NOMO-1 (cell line): ENCODE measurements at regions not wholly inside any gene's neighbourhood (a gene's known extent, or its start where the extent isn't known, plus 50 kb on each side); places are given as distances from the start of the nearest gene placed in this dataset.

Source experiments
- DNase-seq, 2 experiments: peaks; one replicate each; lab custom pipeline; 2025; ENCODE audit not compliant: unreplicated experiment in 2 of 2; lab: John Stamatoyannopoulos, UW

DNA sequence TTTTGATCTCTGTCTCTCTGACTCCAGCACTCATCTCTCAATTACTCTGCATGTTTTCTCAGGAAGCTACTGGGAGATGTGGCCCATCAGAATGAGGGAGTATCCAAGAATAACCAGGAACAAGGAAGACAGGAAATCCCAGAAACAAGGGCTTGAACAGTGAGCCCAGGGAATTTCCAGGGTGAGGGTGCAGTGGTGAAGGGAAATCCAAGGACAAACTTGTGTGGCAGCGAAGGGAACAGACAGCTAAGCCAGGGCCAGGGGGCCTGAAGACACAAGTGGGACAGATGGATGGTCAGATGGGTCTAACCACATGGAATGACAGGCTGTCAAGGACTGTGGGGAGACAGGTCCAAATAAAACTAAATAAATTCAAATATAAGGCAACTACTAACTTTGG is 121.8 kb upstream of the ERRFI1 start:
- no peak for DNase-seq

DNA sequence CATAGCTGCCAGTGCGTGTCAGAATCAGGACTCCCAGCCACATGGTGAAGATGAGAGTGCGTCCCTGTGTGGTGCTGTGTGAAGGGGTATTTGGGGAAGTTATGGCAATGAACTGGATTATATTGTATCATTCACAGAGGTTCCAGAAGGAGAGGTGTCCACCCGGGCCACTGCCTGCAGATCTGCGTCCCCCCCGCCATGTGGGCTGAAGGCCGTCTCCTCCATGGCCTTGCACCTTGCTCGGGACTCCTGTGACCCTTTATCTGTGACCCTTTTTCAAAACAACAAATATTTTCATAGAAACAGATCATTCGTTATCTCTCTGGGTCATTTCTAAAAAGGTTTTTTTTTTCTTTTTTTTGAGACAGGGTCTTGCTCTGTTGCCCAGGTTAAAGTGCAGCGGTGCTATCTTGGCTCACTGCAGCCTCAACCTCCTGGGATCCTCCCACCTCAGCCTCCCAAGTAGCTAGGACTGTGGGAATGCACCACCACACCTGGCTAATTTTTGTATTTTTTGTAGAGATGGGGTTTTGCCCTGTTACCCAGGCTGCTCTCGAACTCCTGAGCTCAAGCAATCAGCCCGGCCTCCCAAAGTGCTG is 120.2 kb upstream of the ERRFI1 start:
- DNase-seq, result no peak

DNA sequence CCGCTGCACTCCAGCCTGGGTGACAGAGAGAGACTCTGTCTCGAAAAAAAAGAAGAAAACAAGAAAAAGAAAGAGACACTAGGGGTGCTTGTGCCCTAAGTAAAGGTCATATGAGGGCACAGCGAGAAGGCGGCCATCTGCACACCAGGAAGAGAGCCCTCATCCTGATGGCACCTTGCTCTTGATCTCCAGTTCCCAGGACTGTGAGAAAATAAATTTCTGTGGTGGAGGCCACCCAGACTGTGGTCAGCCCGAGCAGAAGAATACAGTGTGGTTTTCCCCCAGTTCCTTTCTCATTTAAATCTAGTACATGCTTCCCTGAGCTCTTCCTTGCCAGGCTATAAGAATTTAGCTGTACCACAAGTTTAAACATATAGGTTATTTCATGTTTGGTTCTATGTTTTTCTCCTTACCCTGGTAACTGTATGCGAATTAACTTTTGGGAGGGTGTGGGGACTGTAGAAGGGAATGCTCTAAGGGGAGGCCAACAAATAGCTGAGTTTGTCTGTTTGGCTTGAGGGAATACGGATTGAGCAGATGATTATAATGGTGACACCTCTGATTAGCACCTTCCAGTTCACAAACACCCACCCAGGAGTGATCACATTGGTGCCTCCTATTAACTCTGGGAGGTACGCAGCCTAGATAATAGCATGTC is 119.6 kb upstream of the ERRFI1 start:
- DNase-seq, result no peak

DNA sequence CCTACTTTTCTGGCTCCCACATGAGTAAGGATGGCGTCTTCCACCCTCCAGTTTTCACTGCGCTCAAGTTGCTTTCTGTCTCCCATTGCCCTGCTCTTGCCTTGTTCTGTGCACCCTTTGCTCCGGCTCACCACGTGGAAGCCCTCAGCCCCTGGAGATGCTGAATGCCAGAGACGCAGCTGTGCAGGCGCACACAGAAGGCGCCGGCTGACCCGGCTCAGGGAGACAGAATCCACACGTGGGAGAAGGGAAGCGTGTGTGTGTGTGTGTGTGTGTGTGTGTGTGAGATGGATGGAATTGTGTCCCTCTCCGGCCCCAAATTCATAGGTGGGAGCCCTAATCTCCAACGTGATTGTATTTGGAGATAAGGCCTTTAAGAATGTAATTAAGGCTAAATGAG is 118.2 kb upstream of the ERRFI1 start:
- DNase-seq, result no peak

DNA sequence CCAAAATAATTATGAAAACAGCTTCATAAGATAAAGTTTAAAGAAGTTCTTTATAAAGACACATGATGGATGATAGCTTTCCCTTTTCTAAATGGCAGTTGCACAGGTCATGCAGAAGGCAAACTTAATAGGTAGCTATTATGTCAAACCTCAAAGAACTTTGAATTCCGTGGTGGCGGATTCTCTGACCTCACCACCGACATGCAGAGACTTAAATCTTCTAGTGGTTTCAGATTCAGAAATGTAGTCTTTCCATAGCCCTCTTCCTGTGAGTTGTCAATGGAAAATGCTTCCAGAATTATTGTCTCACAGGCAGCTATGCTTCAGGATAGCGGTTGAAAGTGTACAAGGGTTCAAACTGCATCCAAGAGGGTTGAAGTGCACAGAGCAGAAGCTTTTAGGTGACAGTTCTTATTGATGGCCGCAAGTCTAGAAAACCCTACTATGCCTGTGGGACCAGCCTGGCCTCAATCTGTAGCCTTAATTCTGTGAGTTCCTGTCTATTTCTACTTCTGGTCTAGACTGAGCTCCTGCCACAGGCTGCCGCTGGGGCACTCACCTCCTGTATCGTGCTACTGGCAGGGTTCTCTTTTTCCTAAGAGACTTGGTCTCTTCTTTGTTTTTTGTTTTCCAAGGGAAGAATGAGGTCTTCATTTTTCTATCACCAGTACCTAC is 117.0 kb upstream of the ERRFI1 start:
- no peak for DNase-seq

DNA sequence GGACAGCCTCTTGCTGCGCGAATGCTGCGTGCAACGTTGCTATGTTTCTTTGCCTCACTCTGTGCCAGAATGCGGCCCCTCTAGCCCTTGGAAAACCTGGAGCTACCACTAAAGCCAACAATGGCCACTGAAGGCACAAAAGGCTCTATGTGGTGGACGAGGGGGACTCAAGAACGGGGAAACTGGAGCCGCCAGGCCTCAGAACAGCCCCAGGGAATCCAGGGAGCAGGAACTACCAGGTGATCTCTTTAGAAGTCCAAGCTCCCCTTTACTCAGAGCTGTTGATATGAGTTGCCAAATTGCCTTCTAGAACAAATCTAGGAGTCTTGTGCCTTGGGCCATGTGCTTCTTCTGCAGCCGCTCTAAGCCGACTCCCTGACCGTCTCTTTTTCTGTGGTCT is 113.8 kb upstream of the ERRFI1 start:
- no peak for DNase-seq

DNA sequence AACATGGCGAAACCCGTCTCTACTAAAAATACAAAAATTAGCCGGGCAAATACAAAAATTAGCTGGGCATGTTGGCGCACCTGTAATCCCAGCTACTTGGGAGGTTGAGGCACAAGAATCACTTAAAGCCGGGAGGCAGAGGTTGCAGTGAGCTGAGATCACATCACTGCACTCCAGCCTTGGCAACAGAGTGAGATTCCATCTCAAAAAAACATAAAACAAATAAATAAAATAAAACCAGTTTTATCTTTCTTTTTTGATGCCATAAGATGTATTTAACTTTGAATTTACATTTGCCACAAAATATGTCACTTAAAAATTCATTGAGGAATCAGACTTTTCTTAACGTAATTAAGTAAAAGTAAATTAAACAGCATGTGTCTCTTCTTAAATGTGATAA is 113.3 kb upstream of the ERRFI1 start:
- DNase-seq, result no peak

DNA sequence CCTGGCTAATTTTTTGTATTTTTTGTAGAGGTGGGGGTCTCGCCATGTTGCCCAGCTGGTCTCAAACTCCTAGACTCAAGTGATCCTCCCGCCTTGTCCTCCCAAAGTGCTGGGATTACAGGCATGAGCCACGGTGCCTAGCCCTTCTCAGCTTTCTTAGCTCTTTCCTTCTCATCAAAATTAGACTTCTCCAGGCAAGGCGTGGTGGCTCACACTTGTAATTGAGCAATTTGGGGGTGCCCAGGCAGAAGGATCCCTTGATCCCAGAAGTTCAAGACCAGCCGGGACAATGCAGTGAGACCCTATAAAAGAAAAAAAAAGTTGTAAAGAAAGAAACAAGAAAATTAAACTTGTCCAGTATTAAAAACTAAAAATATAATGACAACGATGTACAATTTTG is 112.6 kb upstream of the ERRFI1 start:
- DNase-seq, result no peak

DNA sequence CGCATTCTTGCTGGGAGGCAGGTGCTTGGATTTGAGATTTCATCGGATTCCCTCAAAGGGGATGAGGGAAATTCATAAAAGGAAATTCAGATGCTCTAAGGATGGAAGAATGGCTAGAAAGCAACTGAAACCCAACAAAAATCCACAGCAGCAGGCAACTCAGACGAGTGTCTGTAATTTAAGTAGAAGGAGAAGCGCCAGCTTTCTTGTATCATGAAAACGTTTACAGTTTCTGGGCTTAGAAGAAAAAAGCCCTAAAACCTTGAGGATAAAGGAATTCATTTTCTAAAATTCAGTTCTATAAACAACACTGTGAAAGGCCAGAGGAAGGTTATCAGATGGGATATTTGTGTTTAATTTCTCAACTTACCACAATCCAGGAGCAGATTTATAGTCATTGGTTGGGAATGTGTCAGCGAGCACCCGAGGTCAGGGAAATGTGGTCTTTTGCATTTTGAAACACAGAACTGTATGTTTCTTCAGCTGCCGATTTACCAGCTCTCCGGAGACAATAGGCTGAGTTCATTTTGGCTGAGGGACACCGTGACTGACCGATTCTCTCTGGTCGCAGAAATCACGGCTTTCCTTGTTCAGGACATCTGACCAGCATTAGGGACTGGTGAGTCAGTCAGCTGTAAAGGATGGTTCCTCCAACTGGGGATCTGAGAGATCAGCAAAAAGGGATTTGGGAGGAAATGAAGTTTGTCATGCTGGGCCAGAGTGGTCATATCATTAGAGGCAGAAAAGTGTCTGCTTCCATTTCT is 111.6 kb upstream of the ERRFI1 start:
- DNase-seq, result no peak

DNA sequence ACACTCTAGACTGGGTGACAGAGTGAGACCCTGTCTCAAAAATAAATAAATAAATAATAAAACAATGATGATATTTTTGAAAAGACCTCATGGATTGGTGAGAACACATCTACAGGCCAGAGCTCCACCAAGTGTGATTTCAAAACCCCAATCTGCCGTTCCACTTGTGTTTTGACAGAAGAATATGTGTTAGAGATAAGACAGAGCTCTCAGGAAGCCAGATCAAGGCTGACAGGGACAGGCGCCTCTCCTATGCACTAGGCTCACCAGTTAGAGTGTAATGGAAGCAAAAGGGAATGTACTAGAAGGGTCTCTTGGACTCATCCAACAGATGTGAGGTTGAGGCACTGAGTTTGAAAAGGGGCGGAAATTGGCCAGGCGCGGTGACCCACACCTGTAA is 110.7 kb upstream of the ERRFI1 start:
- DNase-seq, result no peak

DNA sequence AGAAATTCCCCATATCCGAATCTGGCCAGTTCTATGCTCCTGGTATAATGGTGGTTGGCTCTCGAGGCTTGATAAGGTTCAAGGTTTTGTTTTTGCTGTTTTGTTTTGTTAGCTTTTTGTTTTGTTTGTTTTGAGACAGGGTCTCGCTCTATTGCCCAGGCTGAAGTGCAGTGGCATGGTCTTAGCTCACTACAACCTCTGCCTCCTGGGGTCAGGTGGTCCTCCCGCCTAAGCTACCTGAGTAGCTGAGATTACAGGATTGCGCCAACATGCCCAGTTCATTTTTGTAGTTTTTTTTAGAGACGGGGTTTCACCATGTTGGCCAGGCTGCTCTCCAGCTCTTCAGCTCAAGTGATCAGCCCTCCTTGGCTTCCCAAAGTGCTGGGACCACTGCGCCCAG is 109.1 kb upstream of the ERRFI1 start:
- no peak for DNase-seq

DNA sequence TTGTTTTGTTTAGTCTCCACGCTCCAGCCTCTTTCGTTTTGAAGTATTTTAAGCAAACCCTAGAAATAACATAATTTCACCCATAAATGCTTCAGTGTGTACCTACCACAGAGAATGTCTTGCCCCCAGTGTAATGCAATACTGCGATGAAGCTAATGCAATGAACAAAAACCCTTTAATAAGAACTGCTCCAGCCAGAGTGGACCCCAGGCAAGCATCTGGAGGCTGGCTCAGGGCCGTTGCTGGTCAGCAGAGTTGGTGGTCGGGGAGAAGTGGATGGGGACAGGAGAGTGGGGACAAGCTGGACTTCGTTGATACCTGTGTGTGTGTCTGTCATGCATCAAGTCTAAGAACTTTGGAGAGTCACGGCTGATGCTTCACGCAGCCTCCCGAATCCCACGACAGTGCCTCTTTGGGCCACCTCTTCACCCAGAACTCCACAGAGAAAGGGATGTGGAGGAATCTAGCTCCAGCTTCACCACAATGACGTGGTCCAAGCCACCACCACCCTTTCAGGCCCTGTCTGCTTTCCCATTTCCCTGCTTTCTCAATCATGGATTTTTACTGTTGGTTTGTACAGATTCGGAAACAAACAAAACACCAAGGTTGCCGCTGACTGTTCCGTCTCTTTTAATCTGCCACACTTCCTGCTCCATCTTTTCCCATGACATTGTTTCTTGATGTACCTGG is 108.6 kb upstream of the ERRFI1 start:
- no peak for DNase-seq

DNA sequence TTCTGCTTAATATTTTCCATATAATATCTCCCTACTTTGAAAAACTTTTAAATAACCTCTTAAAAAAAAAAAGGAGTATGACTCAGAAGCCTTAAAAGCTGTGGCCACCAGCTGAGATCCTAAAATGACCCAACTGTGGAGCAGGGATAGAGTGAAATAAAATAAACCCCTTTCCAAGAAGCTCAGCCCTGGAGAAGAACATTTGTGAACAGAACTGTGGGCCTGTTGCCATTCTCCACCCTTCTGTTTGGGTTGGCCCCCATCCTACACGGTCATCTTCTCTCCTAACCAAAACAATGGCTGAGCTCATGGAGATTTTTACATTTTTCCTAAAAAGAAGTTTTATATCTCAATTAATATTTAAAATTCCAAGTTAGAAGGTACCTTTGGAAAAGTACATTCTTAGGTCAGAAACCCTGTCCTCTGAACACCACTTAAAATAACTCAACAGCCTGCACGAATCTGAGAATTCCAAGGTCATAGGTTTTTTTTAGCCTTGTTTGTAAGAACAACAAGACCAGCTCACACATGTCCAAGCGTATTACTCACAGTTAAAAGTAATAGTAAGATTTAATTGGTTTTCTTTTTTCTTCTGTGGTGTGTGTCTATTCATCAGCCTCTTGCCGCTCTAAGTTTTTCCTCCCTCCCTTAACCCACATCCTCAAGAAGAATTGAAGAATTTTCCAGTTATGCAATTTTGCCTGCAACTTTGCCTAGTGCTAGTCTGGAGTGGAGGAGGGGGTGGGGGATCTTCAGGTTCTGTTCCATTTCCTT is 107.7 kb upstream of the ERRFI1 start:
- no peak for DNase-seq

DNA sequence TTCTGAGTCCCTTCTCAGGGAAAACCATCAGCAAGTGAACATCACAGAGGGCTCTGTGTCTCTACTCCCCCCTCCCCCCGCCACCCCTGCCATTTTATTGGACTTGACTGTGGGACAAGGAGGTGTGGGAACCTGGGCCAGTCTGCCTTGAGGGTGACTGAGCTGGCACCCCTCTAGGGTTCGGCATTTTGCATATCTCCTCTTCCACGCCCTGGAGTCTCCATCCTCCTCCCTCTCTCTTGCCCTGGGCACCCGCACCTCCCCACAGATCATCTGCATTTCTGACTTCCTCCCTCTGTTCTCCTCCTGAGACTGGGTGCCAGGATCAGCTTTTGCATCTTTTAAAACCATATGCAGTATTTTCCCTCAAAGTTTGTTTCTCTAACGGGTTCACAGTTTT is 107.1 kb upstream of the ERRFI1 start:
- no peak for DNase-seq

DNA sequence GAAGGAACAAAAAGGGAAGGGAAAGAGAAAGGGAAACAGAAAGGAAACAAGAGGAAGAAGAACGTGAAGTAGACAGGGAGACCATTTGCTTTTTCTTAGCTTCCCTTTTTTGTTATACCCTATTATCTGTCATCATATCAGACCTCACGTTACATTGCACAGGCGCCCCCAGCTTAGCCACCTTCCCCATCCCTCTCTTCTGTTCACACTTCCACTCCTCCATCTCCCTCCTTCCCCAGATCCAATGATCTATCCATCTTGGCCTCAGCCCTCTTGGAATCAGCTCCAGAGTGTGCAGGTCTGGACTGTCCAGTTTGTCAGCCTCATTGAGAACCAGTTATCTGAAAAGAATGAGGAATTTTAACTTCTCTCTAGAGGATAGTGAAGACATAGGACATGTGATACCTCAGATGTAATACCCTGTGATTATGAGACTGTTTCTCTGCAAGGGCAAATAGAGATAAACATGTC is 101.1 kb upstream of the ERRFI1 start:
- peak; percentile 33 to 78 for DNase-seq

DNA sequence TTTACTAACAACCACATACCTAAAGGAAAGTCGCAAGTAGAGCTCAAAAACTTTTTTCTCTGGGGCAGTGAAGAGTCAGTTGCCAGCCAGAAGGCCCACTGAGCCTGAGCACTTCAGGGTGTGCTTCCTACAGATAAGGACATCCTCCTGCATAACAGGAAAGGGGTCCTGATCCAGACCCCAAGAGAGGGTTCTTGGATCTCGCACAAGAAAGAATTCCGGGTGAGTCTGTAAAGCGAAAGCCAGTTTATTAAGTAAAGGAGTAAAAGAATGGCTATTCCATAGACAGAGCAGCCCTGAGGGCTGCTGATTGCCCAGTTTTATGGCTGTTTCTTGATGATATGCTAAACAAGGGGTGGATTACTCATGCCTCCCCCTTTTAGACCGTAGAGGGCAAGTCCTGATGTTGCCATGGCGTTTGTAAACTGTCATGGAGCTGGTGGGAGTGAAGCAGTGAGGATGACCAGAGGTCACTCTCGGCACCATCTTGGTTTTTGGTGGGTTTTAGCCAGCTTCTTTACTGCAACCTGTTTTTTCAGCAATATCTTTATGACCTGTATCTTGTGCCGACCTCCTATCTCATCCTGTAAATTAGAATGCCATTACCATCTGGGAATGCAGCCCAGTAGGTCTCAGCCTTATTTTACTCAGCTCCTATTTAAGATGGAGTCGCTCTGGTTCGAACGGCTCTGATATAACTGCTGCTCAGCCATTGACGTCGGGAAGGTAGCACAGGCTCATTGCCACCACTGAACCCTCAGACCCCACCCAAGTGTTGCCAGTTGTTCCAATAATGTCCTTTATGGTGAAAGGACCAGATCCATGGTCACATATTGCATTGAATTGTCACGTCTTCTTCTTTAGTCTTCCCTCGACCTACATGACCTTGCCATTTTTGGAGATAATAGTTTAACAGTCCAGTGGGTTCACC is 96.6 kb upstream of the ERRFI1 start:
- no peak for DNase-seq

DNA sequence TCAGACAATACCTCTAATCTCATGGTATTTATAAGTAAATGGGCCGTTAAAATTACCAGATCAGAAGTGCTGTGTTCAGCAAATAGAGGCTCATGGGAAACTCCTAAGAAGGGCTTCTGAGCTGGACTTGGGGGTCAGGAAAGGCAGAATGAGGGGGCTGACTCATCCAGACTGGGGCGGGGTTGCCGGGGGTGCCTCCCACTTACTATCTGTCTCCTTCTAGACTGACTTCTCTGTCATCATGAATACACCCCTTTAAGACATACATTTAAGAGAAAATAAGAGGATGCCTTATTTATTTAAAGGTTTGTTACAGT is 96.0 kb upstream of the ERRFI1 start:
- DNase-seq, result no peak

DNA sequence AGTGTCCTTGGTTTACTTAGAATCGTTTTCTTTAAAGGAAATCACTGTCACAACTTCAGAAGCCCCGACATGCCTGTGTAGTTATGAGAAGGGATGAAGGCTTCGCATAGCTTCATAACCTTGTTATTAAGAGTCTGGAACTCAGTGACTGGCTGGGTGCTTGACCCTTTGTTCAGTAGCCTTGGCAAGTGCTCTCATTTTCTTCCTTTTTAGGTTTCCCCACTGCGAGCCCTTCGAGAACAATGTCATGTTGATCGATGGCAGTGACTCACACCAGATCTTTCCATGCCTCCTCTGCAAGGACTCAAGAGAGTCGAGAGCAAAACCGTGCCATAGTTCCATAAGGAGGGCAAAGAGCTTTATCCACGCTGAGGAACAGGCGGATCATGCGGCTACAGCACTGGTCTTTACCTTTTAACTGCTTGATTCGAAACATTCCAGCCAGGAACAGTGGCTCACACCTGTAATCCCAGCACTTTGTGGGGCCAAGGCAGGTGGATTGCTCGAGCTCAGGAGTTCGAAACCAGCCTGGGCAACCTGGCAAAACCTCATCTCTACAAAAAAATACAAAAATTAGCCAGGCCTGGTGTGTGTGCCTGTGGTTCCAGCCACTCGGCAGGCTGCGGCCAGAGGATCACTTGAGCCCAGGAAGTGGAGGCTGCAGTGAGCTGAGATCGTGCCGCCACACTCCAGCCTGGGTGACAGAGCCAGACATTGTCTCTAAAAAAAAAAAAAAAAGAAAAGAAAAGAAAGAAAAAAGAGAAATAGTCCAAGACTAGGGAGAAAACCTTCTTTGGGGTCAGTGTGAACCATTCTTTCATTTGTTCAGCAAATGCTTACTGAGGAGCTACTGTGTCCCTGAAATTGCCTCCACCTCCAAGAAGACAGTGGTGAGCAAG is 95.4 kb upstream of the ERRFI1 start:
- peak in 1 of 2 experiments; percentile 48 for DNase-seq
